Activated naive CD4-positive, alpha-beta T cell treated with anti-CD3 and anti-CD28 coated beads for 36 hours (primary cell): ENCODE measurements at regions not wholly inside any gene's neighbourhood (a gene's known extent, or its start where the extent isn't known, plus 50 kb on each side); places are given as distances from the start of the nearest gene placed in this dataset.

ENCODE experiments used
- CTCF ChIA-PET: fragments of 350-600 bp; sonication (Branson Sonifier 250); formaldehyde crosslinking; loops from one replicate; lab custom pipeline; 2021; ENCODE audit warnings: antibody characterized with exemption; lab: Charles Lee
- DNase-seq: peaks from one replicate; pipeline ENCODE4 v3.0.0-alpha.2; 2020
- H3K27ac Mint-ChIP-seq: one replicate; pipeline ENCODE4 v1.8.0; 2021; ENCODE audit warnings: mild to moderate bottlenecking, mixed read lengths
- H3K27me3 Mint-ChIP-seq: one replicate; pipeline ENCODE4 v1.8.0; 2021; ENCODE audit warnings: low read depth, mixed read lengths
- H3K36me3 Mint-ChIP-seq: one replicate; pipeline ENCODE4 v1.8.0; 2021; ENCODE audit warnings: low read depth, mixed read lengths
- H3K4me1 Mint-ChIP-seq: one replicate; pipeline ENCODE4 v1.8.0; 2021; ENCODE audit warnings: low read depth, mixed read lengths
- H3K4me3 Mint-ChIP-seq: one replicate; pipeline ENCODE4 v1.8.0; 2021; ENCODE audit warnings: mild to moderate bottlenecking, moderate library complexity, mixed read lengths
- H3K9me3 Mint-ChIP-seq: one replicate; pipeline ENCODE4 v1.8.0; 2021; ENCODE audit warnings: mixed read lengths
- intact Hi-C: fragments of 100-400 bp; cut with micrococcal nuclease; formaldehyde crosslinking; loops from one replicate; pipeline ENCODE4 v1.15.1; 2023

GRCh38 chr2:204293884-204294747, 251.2 kb upstream of the PARD3B start:
- CTCF ChIA-PET, result no interaction called here
- Mint-ChIP-seq H3K9me3 (no peaks in the 10 kb centered on the region), H3K36me3 (no peaks in the 10 kb centered on the region), H3K4me1 (no peaks in the 10 kb centered on the region), H3K27ac (no peak overlapping the region), H3K27me3 (peaks cover 5% of the 10 kb centered on the region), H3K4me3 (no peak overlapping the region)
- intact Hi-C loops, result no loop called here
- DNase-seq, result no peak

- CTCF ChIA-PET, result no interaction called here
Observed at GRCh38 chr2:204298404-204298803, 246.9 kb upstream of the PARD3B start.

GRCh38 chr2:204299766-204300165, 245.5 kb upstream of the PARD3B start:
- Mint-ChIP-seq H3K27me3 (no peaks in the 10 kb centered on the region), H3K4me1 (no peaks in the 10 kb centered on the region), H3K4me3 (no peak overlapping the region), H3K27ac (no peak overlapping the region), H3K9me3 (no peaks in the 10 kb centered on the region), H3K36me3 (no peaks in the 10 kb centered on the region)
- intact Hi-C loops, result no loop called here
- DNase-seq, result no peak
- CTCF ChIA-PET, result no interaction called here

More at GRCh38 chr2:204298404-204298803, 246.9 kb upstream of the PARD3B start:
- Mint-ChIP-seq H3K4me3 (no peak overlapping the region), H3K27me3 (no peaks in the 10 kb centered on the region), H3K9me3 (no peaks in the 10 kb centered on the region), H3K4me1 (no peaks in the 10 kb centered on the region), H3K36me3 (no peaks in the 10 kb centered on the region), H3K27ac (no peak overlapping the region)
- no peak for DNase-seq
- intact Hi-C loops, result no loop called here

GRCh38 chr2:204306667-204307066, 238.6 kb upstream of the PARD3B start:
- Mint-ChIP-seq H3K4me1 (no peaks in the 10 kb centered on the region), H3K27me3 (peaks cover 4% of the 10 kb centered on the region), H3K4me3 (no peak overlapping the region), H3K36me3 (no peaks in the 10 kb centered on the region), H3K9me3 (no peaks in the 10 kb centered on the region), H3K27ac (no peak overlapping the region)
- intact Hi-C loops, result no loop called here
- CTCF ChIA-PET, result interaction anchor here (1.1 kb wide), 1 partner anchor 47 kb away, joined by 3 read pairs; no protein-coding TSS in a partner anchor
- no peak for DNase-seq

GRCh38 chr2:204312105-204312504, 233.2 kb upstream of the PARD3B start:
- Mint-ChIP-seq H3K27me3 (peaks cover 2% of the 10 kb centered on the region), H3K4me1 (no peaks in the 10 kb centered on the region), H3K9me3 (no peaks in the 10 kb centered on the region), H3K36me3 (no peaks in the 10 kb centered on the region), H3K4me3 (no peak overlapping the region), H3K27ac (no peak overlapping the region)
- no peak for DNase-seq
- intact Hi-C loops, result no loop called here
- CTCF ChIA-PET, result interaction anchor here (1.0 to 2.8 kb wide), 2 partner anchors 11 to 51 kb away, joined by 3 to 10 read pairs; no protein-coding TSS in a partner anchor

- Mint-ChIP-seq H3K27me3 (peaks cover 2% of the 10 kb centered on the region), H3K36me3 (no peaks in the 10 kb centered on the region), H3K4me1 (no peaks in the 10 kb centered on the region), H3K27ac (no peak overlapping the region), H3K4me3 (no peak overlapping the region), H3K9me3 (no peaks in the 10 kb centered on the region)
- intact Hi-C loops, result no loop called here
- CTCF ChIA-PET, result interaction anchor here (2.8 kb wide), 1 partner anchor 53 kb away, joined by 10 read pairs; no protein-coding TSS in a partner anchor
- no peak for DNase-seq
Observed at GRCh38 chr2:204313256-204313655, 232.0 kb upstream of the PARD3B start.

- intact Hi-C loops, result no loop called here
- DNase-seq, result no peak
- CTCF ChIA-PET, result no interaction called here
- no peaks in the 10 kb centered on the region for H3K4me1 Mint-ChIP-seq
- H3K4me3 Mint-ChIP-seq, result no peak overlapping the region
- H3K27ac Mint-ChIP-seq, result no peak overlapping the region
- no peaks in the 10 kb centered on the region for H3K9me3 Mint-ChIP-seq
- H3K27me3 Mint-ChIP-seq, result peaks cover under 1% of the 10 kb centered on the region
- H3K36me3 Mint-ChIP-seq, result no peaks in the 10 kb centered on the region
Observed at GRCh38 chr2:204315236-204315662, 230.0 kb upstream of the PARD3B start.

GRCh38 chr2:204317640-204318039, 227.6 kb upstream of the PARD3B start:
- Mint-ChIP-seq H3K27me3 (peaks cover 2% of the 10 kb centered on the region), H3K27ac (no peak overlapping the region), H3K4me3 (no peak overlapping the region), H3K9me3 (no peaks in the 10 kb centered on the region), H3K36me3 (no peaks in the 10 kb centered on the region), H3K4me1 (no peaks in the 10 kb centered on the region)
- CTCF ChIA-PET, result no interaction called here
- intact Hi-C loops, result no loop called here
- DNase-seq, result no peak

GRCh38 chr2:204321027-204321800, 224.1 kb upstream of the PARD3B start:
- CTCF ChIA-PET, result no interaction called here
- H3K4me3 Mint-ChIP-seq, result no peak overlapping the region

GRCh38 chr2:204321910-204322751, 223.1 kb upstream of the PARD3B start:
- Mint-ChIP-seq H3K4me1 (no peaks in the 10 kb centered on the region), H3K36me3 (no peaks in the 10 kb centered on the region), H3K27me3 (peaks cover 2% of the 10 kb centered on the region), H3K9me3 (no peaks in the 10 kb centered on the region), H3K4me3 (no peak overlapping the region), H3K27ac (no peak overlapping the region)
- CTCF ChIA-PET, result interaction anchor here (0.6 to 2.0 kb wide), 7 partner anchors 10 to 1524 kb away, joined by 3 to 6 read pairs (median 3); no protein-coding TSS in a partner anchor
- intact Hi-C loops, result no loop called here
- no peak for DNase-seq

More at GRCh38 chr2:204321027-204321800, 224.1 kb upstream of the PARD3B start:
- Mint-ChIP-seq H3K27me3 (peaks cover 2% of the 10 kb centered on the region), H3K4me1 (no peaks in the 10 kb centered on the region), H3K27ac (no peak overlapping the region), H3K9me3 (no peaks in the 10 kb centered on the region), H3K36me3 (no peaks in the 10 kb centered on the region)
- intact Hi-C loops, result no loop called here
- DNase-seq, result no peak

- Mint-ChIP-seq H3K9me3 (no peaks in the 10 kb centered on the region), H3K4me3 (no peak overlapping the region), H3K4me1 (no peaks in the 10 kb centered on the region), H3K27me3 (no peaks in the 10 kb centered on the region), H3K27ac (no peak overlapping the region), H3K36me3 (no peaks in the 10 kb centered on the region)
- CTCF ChIA-PET, result interaction anchor here (1.8 to 1.9 kb wide), 2 partner anchors 65 to 367 kb away, joined by 6 to 12 read pairs; no protein-coding TSS in a partner anchor
- intact Hi-C loops, result loop anchor here (1.0 to 5.0 kb wide), 13 partner anchors 65 to 1623 kb away; no protein-coding TSS in a partner anchor
- DNase-seq, result peak; percentile 74
Observed at GRCh38 chr2:204325468-204325867, 219.8 kb upstream of the PARD3B start.
